ENCODE measurements at regions not wholly inside any gene's neighbourhood (a gene's known extent, or its start where the extent isn't known, plus 50 kb on each side); places are given as distances from the start of the nearest gene placed in this dataset.

DNA sequence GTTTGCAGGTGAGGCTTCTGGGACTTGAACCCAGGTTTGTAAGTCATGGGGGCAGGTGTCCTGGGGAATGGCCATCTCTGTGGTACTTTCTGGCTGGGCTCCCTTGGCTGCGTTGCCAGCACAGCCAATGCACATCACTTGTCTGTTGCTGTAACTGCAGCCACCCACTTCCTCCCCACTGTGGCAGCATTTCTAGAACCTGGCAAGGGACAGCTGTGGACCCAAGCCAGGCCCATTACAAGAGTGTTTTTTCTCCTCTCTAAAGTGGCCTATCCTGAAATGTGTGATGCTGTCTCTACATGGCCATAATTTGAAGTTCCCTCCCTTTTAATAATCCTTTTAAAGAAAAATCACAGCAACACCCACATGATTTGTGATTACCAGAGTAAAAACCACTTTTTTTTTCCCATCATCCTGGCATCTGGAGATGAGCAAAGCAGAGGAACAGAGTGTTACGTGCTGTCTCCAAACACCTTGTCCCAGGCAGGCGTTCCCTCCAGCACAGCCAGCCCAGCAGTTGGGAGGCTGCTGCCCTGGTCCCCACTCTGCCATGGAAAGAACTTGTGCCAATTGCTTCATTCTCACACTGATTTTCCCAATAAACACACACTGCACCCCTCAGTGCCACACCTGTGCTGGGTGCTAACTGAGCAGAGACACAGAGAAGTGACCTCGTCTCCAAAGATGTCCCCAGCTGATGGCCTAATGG lies 360.6 kb upstream of the USP24 start:
- Mint-ChIP-seq H3K27me3 (ENCODE audit: low read depth) (no peaks in the 10 kb centered on the region; the same call in 1 of the 2 replicates), H3K9me3 (no peaks in the 10 kb centered on the region), H3K4me1 (peaks cover 5 to 6% of the 10 kb centered on the region in 2 experiments), H3K27ac (no peak overlapping the region), H3K36me3 (ENCODE audit: insufficient read depth in 1 of 3, low read depth in 3 of 3) (no peaks in the 10 kb centered on the region; a peak in 1 of 7 replicates), H3K4me3 (no peak overlapping the region)
- H3K79me1 ChIP-seq (ENCODE audit: insufficient read depth, low read depth, low read length, poor library complexity, severe bottlenecking) = no peaks in the 10 kb centered on the region
- H3K9ac ChIP-seq (ENCODE audit: extremely low read depth, insufficient read length, low read length) = no peak overlapping the region
- H3K4ac ChIP-seq (ENCODE audit: low read depth, low read length) = no peak overlapping the region
- H2BK120ac ChIP-seq (ENCODE audit: low read depth, low read length, poor library complexity, severe bottlenecking) = no peak overlapping the region
- no peak overlapping the region for H3K4me2 ChIP-seq (ENCODE audit: insufficient read depth, insufficient read length, low read length)
- H4K8ac ChIP-seq (replicated peaks; ENCODE audit: insufficient read length, low read depth, low read length) = peak overlapping the region; percentile 96
- H3K79me2 ChIP-seq (ENCODE audit: insufficient read depth, low read length) = no peaks in the 10 kb centered on the region
- DNase-seq = no peak
- H3K9me3 ChIP-seq (ENCODE audit: control insufficient read depth, low read depth, low read length) = no peaks in the 10 kb centered on the region
- H2BK20ac ChIP-seq (ENCODE audit: low read depth, low read length, poor library complexity, severe bottlenecking) = no peak overlapping the region
- no peak overlapping the region for H2AFZ ChIP-seq (ENCODE audit: low read length)
- TF ChIP-seq, protein P1, sequence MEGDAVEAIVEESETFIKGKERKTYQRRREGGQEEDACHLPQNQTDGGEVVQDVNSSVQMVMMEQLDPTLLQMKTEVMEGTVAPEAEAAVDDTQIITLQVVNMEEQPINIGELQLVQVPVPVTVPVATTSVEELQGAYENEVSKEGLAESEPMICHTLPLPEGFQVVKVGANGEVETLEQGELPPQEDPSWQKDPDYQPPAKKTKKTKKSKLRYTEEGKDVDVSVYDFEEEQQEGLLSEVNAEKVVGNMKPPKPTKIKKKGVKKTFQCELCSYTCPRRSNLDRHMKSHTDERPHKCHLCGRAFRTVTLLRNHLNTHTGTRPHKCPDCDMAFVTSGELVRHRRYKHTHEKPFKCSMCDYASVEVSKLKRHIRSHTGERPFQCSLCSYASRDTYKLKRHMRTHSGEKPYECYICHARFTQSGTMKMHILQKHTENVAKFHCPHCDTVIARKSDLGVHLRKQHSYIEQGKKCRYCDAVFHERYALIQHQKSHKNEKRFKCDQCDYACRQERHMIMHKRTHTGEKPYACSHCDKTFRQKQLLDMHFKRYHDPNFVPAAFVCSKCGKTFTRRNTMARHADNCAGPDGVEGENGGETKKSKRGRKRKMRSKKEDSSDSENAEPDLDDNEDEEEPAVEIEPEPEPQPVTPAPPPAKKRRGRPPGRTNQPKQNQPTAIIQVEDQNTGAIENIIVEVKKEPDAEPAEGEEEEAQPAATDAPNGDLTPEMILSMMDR (conservative IDR thresholded peaks at IDR 0.05) = no peak
- no peaks in the 10 kb centered on the region for H3K27me3 ChIP-seq (ENCODE audit: insufficient read depth, low read length)
- H4K5ac ChIP-seq (ENCODE audit: insufficient read length, low read depth, low read length) = no peak overlapping the region
- no peak overlapping the region for H3K56ac ChIP-seq (ENCODE audit: insufficient read length, low read depth, low read length)
- H4K20me1 ChIP-seq (ENCODE audit: control insufficient read depth, insufficient read depth, insufficient read length) = no peaks in the 10 kb centered on the region
- H2BK15ac ChIP-seq (ENCODE audit: low read depth, low read length) = no peak overlapping the region
- H3T11ph ChIP-seq (ENCODE audit: low read length) = no peak overlapping the region
- H4K91ac ChIP-seq (ENCODE audit: insufficient read length, low read depth, low read length) = no peak overlapping the region
- H3K23me2 ChIP-seq (ENCODE audit: insufficient read length, low read depth, low read length, poor library complexity, severe bottlenecking) = no peaks in the 10 kb centered on the region
- WGBS (ENCODE audit: extremely low coverage, insufficient read length, low lambda C conversion rate) = no CpG with 5 or more reads among the region's 4 CpGs
- no peak overlapping the region for H3K18ac ChIP-seq (ENCODE audit: insufficient read length, low read depth, low read length)
- H2BK12ac ChIP-seq (ENCODE audit: insufficient read length, low read depth, low read length) = no peak overlapping the region
- no peak overlapping the region for H3K14ac ChIP-seq (ENCODE audit: insufficient read depth, low read length)
- no peak overlapping the region for H2BK5ac ChIP-seq (ENCODE audit: insufficient read length, low read length)
- no peak overlapping the region for H2AK5ac ChIP-seq (ENCODE audit: insufficient read length, low read length)
- no peak overlapping the region for H3K27ac ChIP-seq (ENCODE audit: insufficient read length, low read depth, low read length)
- H3K4me1 ChIP-seq (ENCODE audit: insufficient read depth, low read length) = no peaks in the 10 kb centered on the region
- H3K23ac ChIP-seq (ENCODE audit: insufficient read length, low read depth, low read length) = no peak overlapping the region

Data from H9 (cell line).